ENCODE measurements at regions not wholly inside any gene's neighbourhood (a gene's known extent, or its start where the extent isn't known, plus 50 kb on each side); places are given as distances from the start of the nearest gene placed in this dataset.
"Not testable (repeated sequence)": the region's sequence is repeated elsewhere in the genome, so short reads cannot be mapped to it uniquely, and the experiment has no call there.

DNA sequence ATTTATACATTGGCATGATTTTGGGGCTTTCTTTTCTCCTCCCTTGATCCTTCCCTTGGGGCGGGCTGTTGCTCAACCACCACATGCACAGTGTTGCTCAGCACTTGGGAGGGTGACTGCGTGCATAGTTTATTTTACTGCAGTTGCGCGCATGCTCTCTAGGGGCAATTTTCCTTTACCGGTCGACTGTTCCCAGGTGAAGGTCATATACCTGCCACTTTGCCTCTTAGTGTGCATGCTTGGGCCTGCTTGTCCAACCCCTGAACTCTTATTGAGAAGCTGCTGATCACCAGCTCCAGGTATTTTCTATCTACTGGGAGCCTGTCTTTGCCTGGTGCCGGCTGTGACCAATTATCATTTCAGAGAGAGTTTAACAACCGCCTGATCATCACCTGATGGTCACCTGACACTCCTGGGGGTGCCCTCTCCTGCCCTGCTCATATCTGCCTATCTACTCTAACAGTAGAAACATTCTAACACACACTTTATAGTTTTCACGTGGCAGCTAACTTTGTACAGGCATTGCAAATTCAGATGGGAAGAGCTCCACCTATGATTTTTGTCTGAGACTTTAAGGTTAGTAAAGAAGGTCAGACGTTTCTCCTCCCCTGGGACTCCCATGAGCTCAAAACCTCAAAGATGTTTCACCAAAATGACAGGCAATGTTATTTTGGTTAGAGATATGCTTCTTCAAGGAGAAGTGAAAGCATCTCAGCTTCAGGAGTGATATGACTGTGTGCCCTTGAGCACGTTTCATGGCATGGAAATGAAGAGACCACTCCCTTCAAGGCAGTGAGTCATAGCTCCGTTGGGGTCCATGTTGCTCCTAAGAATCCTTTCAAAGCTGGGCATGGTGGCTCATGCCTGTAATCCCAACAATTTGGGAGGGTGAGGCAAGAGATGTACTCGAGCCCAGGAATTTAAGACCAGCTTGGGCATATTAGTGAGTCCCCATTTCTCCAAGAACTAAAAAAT, 227.5 kb upstream of the MYLIP start:
- DNase-seq (ENCODE audit: low read depth): no peak

DNA sequence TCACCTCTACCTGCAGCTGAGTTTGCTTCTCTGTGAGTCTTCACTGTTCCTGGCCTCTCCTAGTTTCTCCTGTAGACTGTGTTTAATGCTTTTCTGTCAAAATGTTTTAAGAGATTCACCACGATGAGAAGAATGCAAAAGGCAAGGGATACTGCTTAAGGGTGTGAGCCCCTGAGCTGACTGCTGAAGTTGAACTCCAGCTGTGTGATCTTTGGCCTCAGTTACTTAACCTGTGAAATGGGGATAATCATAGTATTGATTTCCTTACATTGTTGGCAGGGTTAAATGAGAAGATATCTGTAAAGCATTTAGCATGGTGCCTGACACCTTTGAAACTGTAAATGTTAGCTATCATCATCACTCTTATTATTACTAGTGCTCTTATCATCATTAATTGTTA, 230.2 kb upstream of the MYLIP start:
- DNase-seq (ENCODE audit: low read depth): no peak

DNA sequence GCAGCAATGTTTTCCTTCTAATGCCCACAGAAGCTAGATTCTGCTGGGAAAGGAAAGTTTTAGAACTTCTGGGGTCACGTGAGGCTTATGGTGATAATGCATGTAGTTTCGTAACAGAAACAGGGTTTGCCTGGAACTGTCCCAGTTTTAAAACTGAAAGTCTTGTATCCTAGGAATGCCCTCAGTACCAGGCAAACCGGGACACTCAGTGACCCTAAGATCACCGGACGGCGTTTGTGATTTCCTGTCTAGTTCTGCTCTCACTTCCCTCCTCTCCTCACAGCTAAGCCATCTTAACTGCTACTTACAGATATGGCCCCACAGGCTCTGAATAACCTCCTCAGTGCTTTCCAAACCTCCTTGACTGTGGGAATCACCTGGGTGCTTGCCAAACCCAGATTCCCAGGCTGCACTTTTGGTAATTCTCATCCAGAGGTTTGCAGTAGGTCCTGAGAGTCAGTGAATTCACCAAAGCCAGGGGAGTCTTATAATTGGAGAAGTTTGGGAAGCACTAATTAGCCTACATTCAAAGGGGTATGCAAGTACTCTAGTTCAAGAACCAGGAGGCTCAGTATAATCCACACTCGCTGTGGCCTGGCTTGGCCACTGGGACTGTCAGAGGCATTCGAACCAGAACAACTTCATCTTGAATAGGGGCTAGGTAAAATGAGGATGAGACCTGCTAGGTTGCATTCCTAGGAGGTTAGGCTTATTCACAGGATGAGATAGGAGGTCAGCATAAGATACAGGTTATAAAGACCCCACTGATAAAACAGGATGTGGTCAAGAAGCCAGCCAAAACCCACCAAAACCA, 231.6 kb upstream of the MYLIP start:
- no peak for DNase-seq (ENCODE audit: low read depth)

GRCh38 chr6:15894973-15895725, 232.3 kb upstream of the DTNBP1 start:
- no peak for DNase-seq (ENCODE audit: low read depth)

DNA sequence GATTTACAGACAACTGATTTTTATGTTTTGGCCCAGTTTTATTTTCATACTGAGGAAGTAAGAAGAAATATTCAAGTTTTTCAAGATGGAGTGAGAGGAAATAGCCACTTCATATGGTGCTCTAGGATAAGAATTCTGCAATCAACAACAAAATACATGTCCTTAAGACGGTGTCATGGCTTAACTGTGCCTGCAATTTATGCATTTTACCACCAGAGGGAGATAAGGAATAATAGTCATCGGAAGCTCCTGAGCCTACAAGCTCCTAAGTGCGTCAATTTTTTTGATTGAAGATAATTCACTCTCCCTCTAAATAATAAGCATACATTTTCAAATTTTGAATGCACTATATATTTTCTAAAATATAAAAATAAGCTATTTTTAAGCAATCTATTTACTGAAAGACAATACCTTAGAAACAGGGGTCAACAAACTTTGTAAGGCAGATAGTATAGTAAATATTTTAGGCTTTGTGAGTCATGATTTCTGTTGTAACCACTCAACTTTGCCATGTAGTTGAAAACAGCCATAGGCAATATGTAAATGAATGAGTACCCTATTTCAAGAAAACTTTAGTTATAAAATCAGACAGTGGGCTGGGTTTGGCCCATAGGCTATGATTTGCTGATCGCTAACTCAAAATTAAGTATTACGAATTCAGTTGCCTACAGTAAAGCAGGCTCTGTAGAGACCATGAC, 230.9 kb upstream of the DTNBP1 start:
- DNase-seq (ENCODE audit: low read depth): no peak

- no peak for DNase-seq (ENCODE audit: low read depth)
Measured at GRCh38 chr6:15892369-15892768, 229.5 kb upstream of the DTNBP1 start.

DNA sequence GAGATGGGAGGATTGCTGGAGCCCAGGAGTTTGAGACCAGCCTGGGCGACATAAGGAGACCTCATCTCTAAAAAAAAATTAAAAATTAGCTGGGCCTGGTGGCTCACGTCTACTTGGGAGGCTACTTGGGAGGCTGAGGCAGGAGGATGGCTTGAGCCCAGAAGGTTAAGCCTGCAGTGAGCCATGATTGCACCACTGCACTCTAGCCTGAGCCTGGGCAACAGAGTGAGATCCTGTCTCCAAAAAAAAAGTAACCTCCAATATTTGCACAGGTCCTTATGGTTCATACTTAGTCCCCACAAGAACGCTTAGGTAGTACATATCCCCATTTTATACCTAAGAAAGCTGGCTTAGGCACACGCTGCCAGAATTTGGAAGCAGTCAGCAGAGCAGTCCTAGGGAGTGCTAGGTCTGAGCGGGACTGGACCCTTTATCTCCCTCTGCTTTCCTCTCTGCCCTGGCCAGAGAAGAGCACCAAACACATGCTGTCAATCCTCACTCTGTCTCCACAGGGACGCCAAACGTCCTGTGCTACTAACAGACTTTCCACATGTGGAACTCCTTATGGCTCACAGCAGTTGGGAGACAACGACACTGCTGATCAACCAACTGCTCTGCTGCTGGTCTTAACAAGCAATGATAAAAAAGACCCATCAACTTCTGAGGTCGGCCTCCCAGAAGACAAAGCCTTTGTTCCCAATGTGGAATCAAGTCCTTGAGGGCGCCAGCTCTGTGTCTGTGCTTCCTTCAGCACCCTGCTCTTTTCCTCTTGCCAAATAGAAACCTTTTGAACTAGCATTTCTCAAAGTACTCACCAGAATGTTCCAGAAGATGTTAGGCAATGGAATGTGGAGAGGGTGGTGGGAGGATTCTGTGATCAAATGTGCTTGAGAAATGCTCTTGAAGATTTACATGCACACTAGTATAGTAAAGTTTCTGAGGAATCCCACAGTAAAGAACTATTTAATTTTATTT, 226.3 kb upstream of the DTNBP1 start:
- no peak for DNase-seq (ENCODE audit: low read depth)

- DNase-seq (ENCODE audit: low read depth): no peak
Measured at GRCh38 chr6:15887491-15888461, 224.9 kb upstream of the DTNBP1 start.

GRCh38 chr6:15885624-15886023, 222.8 kb upstream of the DTNBP1 start:
- DNase-seq (ENCODE audit: low read depth): no peak

DNA sequence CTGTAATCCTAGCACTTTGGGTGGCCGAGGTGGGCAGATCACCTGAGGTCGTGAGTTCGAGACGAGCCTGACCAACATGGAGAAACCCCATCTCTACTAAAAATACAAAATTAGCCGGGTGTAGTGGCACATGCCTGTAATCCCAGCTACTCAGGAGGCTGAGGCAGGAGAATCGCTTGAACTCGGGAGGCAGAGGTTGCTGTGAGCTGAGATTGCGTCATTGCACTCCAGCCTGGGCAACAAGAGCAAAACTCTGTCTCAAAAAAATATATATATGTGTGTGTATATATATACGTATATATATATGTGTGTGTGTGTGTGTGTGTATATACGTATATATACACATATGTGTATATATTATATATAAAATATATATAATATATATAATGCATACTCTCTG, 220.8 kb upstream of the DTNBP1 start:
- DNase-seq (ENCODE audit: low read depth): not testable (repeated sequence)

DNA sequence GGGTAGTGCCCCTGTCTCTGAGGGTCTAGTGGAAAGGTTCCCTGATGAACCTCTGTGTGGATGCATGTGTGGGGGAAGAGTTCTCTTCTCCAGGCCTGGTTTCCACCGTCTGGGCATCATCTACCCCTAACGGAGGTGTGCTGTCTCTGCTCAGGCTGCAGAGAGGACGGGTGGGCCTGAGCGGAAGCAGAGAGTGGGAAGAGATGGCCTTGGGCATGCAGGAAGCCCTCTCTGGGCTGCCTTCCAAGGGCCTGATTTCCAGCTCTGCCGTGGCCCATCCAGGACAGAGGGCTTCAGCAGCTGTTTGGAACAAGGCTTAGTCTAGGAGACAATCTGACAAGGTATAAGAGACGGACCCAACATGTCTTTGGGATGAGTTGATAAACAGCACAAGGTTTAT, 220.1 kb upstream of the DTNBP1 start:
- no peak for DNase-seq (ENCODE audit: low read depth)

DNA sequence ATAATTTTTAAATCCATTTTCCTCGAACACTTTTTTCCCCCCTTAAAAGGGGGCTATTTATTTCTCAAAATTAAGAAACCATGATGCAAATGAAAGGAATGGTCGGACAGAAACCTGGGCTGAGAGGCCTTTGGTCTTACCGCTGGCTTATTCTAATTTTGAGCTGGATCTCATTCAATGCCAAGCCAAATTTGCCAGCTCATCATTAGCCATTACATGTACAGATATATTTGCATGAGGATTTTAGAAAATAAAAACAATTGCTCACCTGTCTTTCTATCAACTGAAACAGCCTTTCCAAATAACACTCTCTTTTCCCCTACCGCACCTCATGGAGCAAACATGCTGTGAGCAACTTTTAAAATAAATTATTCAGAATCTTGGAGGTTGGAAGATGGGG, 219.5 kb upstream of the DTNBP1 start:
- no peak for DNase-seq (ENCODE audit: low read depth)

GRCh38 chr6:15881150-15881549, 218.3 kb upstream of the DTNBP1 start:
- DNase-seq (ENCODE audit: low read depth): no peak

DNA sequence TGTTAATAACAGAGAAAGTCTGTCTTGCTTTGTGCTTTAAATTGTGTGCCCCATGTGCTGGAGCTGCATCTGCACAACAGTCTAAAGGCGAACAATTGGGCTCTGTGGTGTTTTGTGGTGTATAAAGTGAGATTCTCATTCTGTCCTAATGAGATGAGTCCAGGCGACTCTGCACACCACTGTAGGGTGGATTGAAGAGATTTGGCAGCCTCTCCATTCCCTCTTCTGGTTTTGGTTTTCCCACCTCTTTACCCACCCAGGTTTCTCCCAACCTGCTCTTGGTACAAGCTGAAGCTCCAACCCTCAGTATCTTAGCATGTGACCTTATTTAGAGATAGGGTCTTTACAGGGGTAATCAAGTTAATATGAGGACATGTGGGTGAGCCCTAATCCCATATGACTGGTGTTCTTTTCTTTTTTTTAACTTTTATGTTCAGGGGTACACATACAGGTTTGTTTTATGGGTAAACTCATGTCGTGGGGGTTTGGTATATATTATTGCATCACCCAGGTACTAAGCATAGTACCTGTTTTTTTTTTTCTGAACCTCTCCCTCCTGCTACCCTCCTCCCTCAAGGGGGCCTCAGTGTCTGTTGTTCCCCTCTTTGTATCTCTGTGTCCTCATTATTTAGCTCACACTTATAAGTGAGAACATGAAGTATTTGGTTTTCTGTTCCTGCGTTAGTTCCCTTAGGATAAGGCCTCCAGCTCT, 217.6 kb upstream of the DTNBP1 start:
- DNase-seq (ENCODE audit: low read depth): no peak

DNA sequence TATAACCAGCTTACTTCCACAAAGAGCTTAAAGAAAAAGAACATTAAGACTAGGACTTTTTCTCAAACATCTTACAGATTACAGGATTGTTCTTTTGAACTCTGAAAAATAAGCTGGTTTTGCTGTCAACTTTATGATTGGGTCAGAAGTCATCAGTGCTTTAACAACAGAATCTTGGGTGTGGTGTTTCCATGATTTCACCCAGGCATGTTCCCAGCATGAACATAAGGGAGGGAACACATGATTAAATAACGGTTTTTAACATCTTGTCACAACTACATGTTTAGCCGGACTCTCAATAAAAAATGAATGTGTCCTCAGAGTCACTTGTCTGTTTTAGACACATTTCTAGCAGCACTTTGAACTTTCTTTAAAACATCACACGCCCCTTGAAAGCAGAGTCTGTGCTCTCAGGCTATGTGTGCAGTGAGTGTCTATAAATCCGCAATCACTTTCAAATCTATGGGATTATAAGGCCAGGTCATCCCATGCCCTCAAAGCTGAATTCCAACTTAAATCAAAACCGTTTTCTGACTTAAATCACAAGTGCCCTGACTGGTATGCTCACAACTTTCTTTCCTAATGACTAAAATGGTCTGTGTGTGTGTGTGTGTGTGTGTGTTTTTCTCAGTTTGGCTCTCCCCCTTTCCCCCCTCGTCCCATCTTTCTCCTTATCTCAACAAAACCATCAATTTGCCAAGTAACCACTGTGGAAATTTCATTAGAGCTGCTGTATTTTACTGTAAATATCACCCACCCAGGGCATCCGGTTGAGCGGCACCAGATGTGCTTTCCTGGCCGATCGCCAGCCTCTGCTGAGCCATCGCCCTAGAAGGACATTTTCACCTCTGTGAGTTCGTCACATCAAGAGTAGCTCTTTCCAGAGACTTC, 216.8 kb upstream of the DTNBP1 start:
- no peak for DNase-seq (ENCODE audit: low read depth)

GRCh38 chr6:15877231-15877630, 214.4 kb upstream of the DTNBP1 start:
- DNase-seq (ENCODE audit: low read depth): no peak

DNA sequence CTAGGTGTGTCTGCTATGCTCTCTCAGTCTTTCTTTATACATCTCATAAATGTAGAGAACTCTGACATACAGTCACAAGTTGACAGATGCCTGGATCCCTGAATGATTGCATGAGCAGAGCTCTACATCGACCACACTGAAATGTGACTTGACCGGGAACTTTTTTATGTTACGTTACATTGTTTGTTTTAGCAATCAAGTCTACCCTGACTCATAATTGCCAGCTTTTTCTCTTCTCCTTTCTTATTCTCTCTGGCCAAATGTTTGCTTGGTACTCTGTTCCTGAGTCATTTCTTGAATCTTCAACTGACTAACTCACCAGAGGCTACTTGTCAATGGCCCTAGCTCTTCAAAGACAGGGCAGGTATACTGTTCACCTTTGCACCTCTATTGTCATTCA, 213.6 kb upstream of the DTNBP1 start:
- no peak for DNase-seq (ENCODE audit: low read depth)

GRCh38 chr6:15875797-15876196, 213.0 kb upstream of the DTNBP1 start:
- no peak for DNase-seq (ENCODE audit: low read depth)

Data from non-pigmented ciliary epithelial cell (primary cell).